ENCODE measurements at regions not wholly inside any gene's neighbourhood (a gene's known extent, or its start where the extent isn't known, plus 50 kb on each side); places are given as distances from the start of the nearest gene placed in this dataset.

DNA sequence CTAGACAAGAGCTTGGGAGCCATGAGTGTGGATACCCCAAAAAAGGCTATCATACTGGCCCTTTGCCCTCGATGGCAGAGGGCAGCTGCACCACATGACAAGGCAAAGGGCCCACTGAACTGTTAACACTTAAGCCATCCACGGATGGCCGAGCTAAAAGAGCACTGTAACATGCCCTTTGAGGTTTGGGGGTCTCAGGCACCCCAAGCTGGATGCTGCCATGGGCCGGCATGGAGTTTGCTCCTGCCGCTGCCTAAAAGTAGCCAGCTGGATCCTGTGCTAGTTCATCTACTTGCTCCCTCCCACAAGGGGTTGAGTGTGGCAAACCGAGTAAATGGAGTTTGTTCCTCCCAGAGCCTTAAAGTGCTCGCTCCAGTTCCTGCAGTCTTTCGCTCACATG, 383.2 kb upstream of the LRRC4C start:
- Histone ChIP-seq H3K9me3 (replicated peaks; ENCODE audit: insufficient read depth, low read length) (no peaks in the 10 kb centered on the region), H2AFZ (ENCODE audit: low read length) (no peak overlapping the region), H4K20me1 (ENCODE audit: insufficient read depth, low read length) (no peaks in the 10 kb centered on the region), H3K36me3 (replicated peaks; ENCODE audit: insufficient read depth, low read length) (no peaks in the 10 kb centered on the region), H3K9me2 (replicated peaks; ENCODE audit: insufficient read depth, low read length) (no peaks in the 10 kb centered on the region), H3K4me3 (ENCODE audit: low read length) (no peak overlapping the region), H3K27me3 (replicated peaks; ENCODE audit: insufficient read depth, low read length) (no peaks in the 10 kb centered on the region), H3K9ac (ENCODE audit: low read length) (no peak overlapping the region), H3K79me2 (ENCODE audit: low read length) (no peaks in the 10 kb centered on the region), H3K4me1 (ENCODE audit: low read length) (no peaks in the 10 kb centered on the region), H3K4me2 (ENCODE audit: low read depth, low read length) (no peak overlapping the region), H3K27ac (ENCODE audit: low read length) (no peak overlapping the region), H3F3A (ENCODE audit: insufficient read depth, low read length) (no peaks in the 10 kb centered on the region)
- TF ChIP-seq EZH2phosphoT487 (IDR thresholded peaks at IDR 0.05; ENCODE audit: low read length) = no peak
- TF ChIP-seq, protein P1, sequence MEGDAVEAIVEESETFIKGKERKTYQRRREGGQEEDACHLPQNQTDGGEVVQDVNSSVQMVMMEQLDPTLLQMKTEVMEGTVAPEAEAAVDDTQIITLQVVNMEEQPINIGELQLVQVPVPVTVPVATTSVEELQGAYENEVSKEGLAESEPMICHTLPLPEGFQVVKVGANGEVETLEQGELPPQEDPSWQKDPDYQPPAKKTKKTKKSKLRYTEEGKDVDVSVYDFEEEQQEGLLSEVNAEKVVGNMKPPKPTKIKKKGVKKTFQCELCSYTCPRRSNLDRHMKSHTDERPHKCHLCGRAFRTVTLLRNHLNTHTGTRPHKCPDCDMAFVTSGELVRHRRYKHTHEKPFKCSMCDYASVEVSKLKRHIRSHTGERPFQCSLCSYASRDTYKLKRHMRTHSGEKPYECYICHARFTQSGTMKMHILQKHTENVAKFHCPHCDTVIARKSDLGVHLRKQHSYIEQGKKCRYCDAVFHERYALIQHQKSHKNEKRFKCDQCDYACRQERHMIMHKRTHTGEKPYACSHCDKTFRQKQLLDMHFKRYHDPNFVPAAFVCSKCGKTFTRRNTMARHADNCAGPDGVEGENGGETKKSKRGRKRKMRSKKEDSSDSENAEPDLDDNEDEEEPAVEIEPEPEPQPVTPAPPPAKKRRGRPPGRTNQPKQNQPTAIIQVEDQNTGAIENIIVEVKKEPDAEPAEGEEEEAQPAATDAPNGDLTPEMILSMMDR (IDR thresholded peaks at IDR 0.05; ENCODE audit: low read length) = no peak
- no peak for TF ChIP-seq EZH2 (optimal IDR thresholded peaks at IDR 0.05; ENCODE audit: low read depth, low read length)
- no peak for DNase-seq

DNA sequence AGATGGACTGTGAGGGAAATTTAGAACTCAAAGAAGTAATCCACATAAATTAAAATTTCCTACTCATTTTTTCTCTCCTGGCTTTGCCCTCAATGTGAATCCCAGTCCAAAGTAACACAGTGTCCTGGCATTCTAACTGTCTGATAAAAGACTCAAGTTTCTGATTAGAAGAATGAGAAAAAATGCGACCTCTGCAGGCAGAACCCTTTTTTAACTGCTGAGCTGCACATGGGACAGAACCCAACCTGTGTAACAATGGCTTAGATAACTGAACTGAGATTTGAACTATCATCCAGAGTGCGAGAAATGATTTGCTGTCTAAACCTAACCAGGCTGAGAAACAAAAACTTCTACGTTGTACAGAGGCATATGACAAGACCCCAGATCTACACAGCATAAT, 385.6 kb upstream of the LRRC4C start:
- H3F3A ChIP-seq (ENCODE audit: insufficient read depth, low read length) = no peaks in the 10 kb centered on the region

DNA sequence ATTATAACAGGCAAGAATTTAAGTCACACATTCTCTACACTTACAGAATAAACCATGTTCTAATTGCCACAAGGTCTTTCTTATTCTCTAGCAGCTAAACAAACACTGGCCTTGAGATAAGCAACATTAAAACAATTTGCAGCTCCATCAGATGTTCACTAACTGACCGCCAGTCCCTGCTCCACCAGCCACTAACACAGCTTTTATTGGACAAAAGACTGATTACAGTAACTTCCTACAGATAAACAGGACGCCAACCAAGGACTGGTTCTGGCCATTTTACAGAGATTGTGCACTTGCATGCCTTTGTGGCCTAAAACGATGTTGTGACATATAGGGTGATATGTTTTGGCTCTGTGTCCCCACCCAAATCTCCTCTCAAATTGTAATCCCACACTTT, 388.9 kb upstream of the LRRC4C start:
- Histone ChIP-seq H3K9me3 (replicated peaks; ENCODE audit: insufficient read depth, low read length) (no peaks in the 10 kb centered on the region), H3K4me1 (ENCODE audit: low read length) (no peaks in the 10 kb centered on the region), H4K20me1 (ENCODE audit: insufficient read depth, low read length) (no peaks in the 10 kb centered on the region), H3K4me2 (ENCODE audit: low read depth, low read length) (no peak overlapping the region), H3K9ac (ENCODE audit: low read length) (no peak overlapping the region), H3K27me3 (replicated peaks; ENCODE audit: insufficient read depth, low read length) (no peaks in the 10 kb centered on the region), H3K79me2 (ENCODE audit: low read length) (no peaks in the 10 kb centered on the region), H3K9me2 (replicated peaks; ENCODE audit: insufficient read depth, low read length) (no peaks in the 10 kb centered on the region), H2AFZ (ENCODE audit: low read length) (no peak overlapping the region), H3K27ac (ENCODE audit: low read length) (no peak overlapping the region), H3K4me3 (ENCODE audit: low read length) (no peak overlapping the region), H3K36me3 (replicated peaks; ENCODE audit: insufficient read depth, low read length) (no peaks in the 10 kb centered on the region), H3F3A (ENCODE audit: insufficient read depth, low read length) (no peaks in the 10 kb centered on the region)
- no peak for TF ChIP-seq EZH2 (optimal IDR thresholded peaks at IDR 0.05; ENCODE audit: low read depth, low read length)
- TF ChIP-seq EZH2phosphoT487 (IDR thresholded peaks at IDR 0.05; ENCODE audit: low read length) = no peak
- TF ChIP-seq, protein P1 (IDR thresholded peaks at IDR 0.05; ENCODE audit: low read length) = no peak
- no peak for DNase-seq

More for the DNA sequence above, 385.6 kb upstream of the LRRC4C start:
- Histone ChIP-seq H2AFZ (ENCODE audit: low read length) (no peak overlapping the region), H3K4me1 (ENCODE audit: low read length) (no peaks in the 10 kb centered on the region), H3K27me3 (replicated peaks; ENCODE audit: insufficient read depth, low read length) (no peaks in the 10 kb centered on the region), H3K9me3 (replicated peaks; ENCODE audit: insufficient read depth, low read length) (no peaks in the 10 kb centered on the region), H4K20me1 (ENCODE audit: insufficient read depth, low read length) (no peaks in the 10 kb centered on the region), H3K9ac (ENCODE audit: low read length) (no peak overlapping the region), H3K36me3 (replicated peaks; ENCODE audit: insufficient read depth, low read length) (no peaks in the 10 kb centered on the region), H3K79me2 (ENCODE audit: low read length) (no peaks in the 10 kb centered on the region), H3K27ac (ENCODE audit: low read length) (no peak overlapping the region), H3K9me2 (replicated peaks; ENCODE audit: insufficient read depth, low read length) (no peaks in the 10 kb centered on the region), H3K4me2 (ENCODE audit: low read depth, low read length) (no peak overlapping the region), H3K4me3 (ENCODE audit: low read length) (no peak overlapping the region)
- TF ChIP-seq EZH2 (optimal IDR thresholded peaks at IDR 0.05; ENCODE audit: low read depth, low read length) (no peak), EZH2phosphoT487 (IDR thresholded peaks at IDR 0.05; ENCODE audit: low read length) (no peak)
- TF ChIP-seq, protein P1 (IDR thresholded peaks at IDR 0.05; ENCODE audit: low read length) = no peak
- no peak for DNase-seq

Measured in MM.1S (cell line).